ENCODE measurements at regions not wholly inside any gene's neighbourhood (a gene's known extent, or its start where the extent isn't known, plus 50 kb on each side); places are given as distances from the start of the nearest gene placed in this dataset.

GRCh38 chr4:133483600-133484246, 334.6 kb downstream of the PCDH10 start:
- peak; percentile 51 for DNase-seq (ENCODE audit: low spot score)

GRCh38 chr4:133476063-133476462, 327.0 kb downstream of the PCDH10 start:
- DNase-seq (ENCODE audit: low spot score), result no peak

GRCh38 chr4:133474501-133474900, 325.4 kb downstream of the PCDH10 start:
- no peak for DNase-seq (ENCODE audit: low spot score)

- no peak for DNase-seq (ENCODE audit: low spot score)
Measured at GRCh38 chr4:133472244-133472643, 323.1 kb downstream of the PCDH10 start.

GRCh38 chr4:133467290-133467947, 318.3 kb downstream of the PCDH10 start:
- no peak for DNase-seq (ENCODE audit: low spot score)

GRCh38 chr4:133465022-133465421, 315.9 kb downstream of the PCDH10 start:
- no peak for DNase-seq (ENCODE audit: low spot score)

GRCh38 chr4:133464311-133464710, 315.2 kb downstream of the PCDH10 start:
- no peak for DNase-seq (ENCODE audit: low spot score)

- no peak for DNase-seq (ENCODE audit: low spot score)
Measured at GRCh38 chr4:133452678-133453077, 303.6 kb downstream of the PCDH10 start.

- DNase-seq (ENCODE audit: low spot score), result no peak
Measured at GRCh38 chr4:133450813-133451212, 301.7 kb downstream of the PCDH10 start.

- no peak for DNase-seq (ENCODE audit: low spot score)
Measured at GRCh38 chr4:133440404-133440803, 291.3 kb downstream of the PCDH10 start.

- DNase-seq (ENCODE audit: low spot score), result no peak
Measured at GRCh38 chr4:133439830-133440229, 290.7 kb downstream of the PCDH10 start.

- no peak for DNase-seq (ENCODE audit: low spot score)
Measured at GRCh38 chr4:133424605-133425004, 275.5 kb downstream of the PCDH10 start.

GRCh38 chr4:133403913-133404312, 254.8 kb downstream of the PCDH10 start:
- DNase-seq (ENCODE audit: low spot score), result no peak

GRCh38 chr4:133402616-133403015, 253.5 kb downstream of the PCDH10 start:
- DNase-seq (ENCODE audit: low spot score), result no peak

GRCh38 chr4:133394971-133395627, 246.0 kb downstream of the PCDH10 start:
- no peak for DNase-seq (ENCODE audit: low spot score)

GRCh38 chr4:133390198-133390855, 241.2 kb downstream of the PCDH10 start:
- no peak for DNase-seq (ENCODE audit: low spot score)

- no peak for DNase-seq (ENCODE audit: low spot score)
Measured at GRCh38 chr4:133389029-133389428, 239.9 kb downstream of the PCDH10 start.

- no peak for DNase-seq (ENCODE audit: low spot score)
Measured at GRCh38 chr4:133385161-133385954, 236.3 kb downstream of the PCDH10 start.

GRCh38 chr4:133379681-133380438, 230.8 kb downstream of the PCDH10 start:
- no peak for DNase-seq (ENCODE audit: low spot score)

- no peak for DNase-seq (ENCODE audit: low spot score)
Measured at GRCh38 chr4:133377286-133377685, 228.2 kb downstream of the PCDH10 start.

GRCh38 chr4:133372699-133373098, 223.6 kb downstream of the PCDH10 start:
- no peak for DNase-seq (ENCODE audit: low spot score)
